ENCODE measurements at regions not wholly inside any gene's neighbourhood (a gene's known extent, or its start where the extent isn't known, plus 50 kb on each side); places are given as distances from the start of the nearest gene placed in this dataset.

GRCh38 chr3:162538491-162538890 lies 1041.9 kb downstream of the OTOL1 start:
- no peak for TF ChIP-seq CTCF (conservative IDR thresholded peaks at IDR 0.05 in 1 of 2, IDR thresholded peaks at IDR 0.05 in 1 of 2; ENCODE audit: low read depth in 1 of 2, low read length in 2 of 2)
- no peak for TF ChIP-seq EZH2 (IDR thresholded peaks at IDR 0.05; ENCODE audit: low read length, missing control alignments)
